Amniotic stem cell (primary cell): ENCODE measurements at regions not wholly inside any gene's neighbourhood (a gene's known extent, or its start where the extent isn't known, plus 50 kb on each side); places are given as distances from the start of the nearest gene placed in this dataset.

Source experiments
- DNase-seq: peaks from one replicate; lab custom pipeline; 2025; lab: John Stamatoyannopoulos, UW

- DNase-seq, result no peak
Observed at GRCh38 chr11:92536883-92537282, 312.3 kb downstream of the FAT3 start.

- DNase-seq, result no peak
Observed at GRCh38 chr11:92540096-92540495, 315.5 kb downstream of the FAT3 start.

- no peak for DNase-seq
Observed at GRCh38 chr11:92545906-92546471, 321.4 kb downstream of the FAT3 start.

- DNase-seq, result no peak
Observed at GRCh38 chr11:92546603-92547002, 322.0 kb downstream of the FAT3 start.

GRCh38 chr11:92550411-92550810 lies 325.8 kb downstream of the FAT3 start:
- no peak for DNase-seq

GRCh38 chr11:92550871-92551270 lies 326.3 kb downstream of the FAT3 start:
- no peak for DNase-seq

- no peak for DNase-seq
Observed at GRCh38 chr11:92552942-92553341, 328.3 kb downstream of the FAT3 start.

- no peak for DNase-seq
Observed at GRCh38 chr11:92554688-92555087, 330.1 kb downstream of the FAT3 start.

- DNase-seq, result no peak
Observed at GRCh38 chr11:92556431-92556830, 331.8 kb downstream of the FAT3 start.

- no peak for DNase-seq
Observed at GRCh38 chr11:92557879-92558278, 333.3 kb downstream of the FAT3 start.

GRCh38 chr11:92558323-92558722 lies 333.7 kb downstream of the FAT3 start:
- no peak for DNase-seq

- no peak for DNase-seq
Observed at GRCh38 chr11:92569726-92570125, 345.1 kb downstream of the FAT3 start.

GRCh38 chr11:92572559-92572958 lies 347.9 kb downstream of the FAT3 start:
- DNase-seq, result no peak

- no peak for DNase-seq
Observed at GRCh38 chr11:92576315-92576714, 351.7 kb downstream of the FAT3 start.

- DNase-seq, result no peak
Observed at GRCh38 chr11:92580908-92581307, 356.3 kb downstream of the FAT3 start.

- no peak for DNase-seq
Observed at GRCh38 chr11:92588393-92588792, 363.8 kb downstream of the FAT3 start.

- no peak for DNase-seq
Observed at GRCh38 chr11:92589512-92589911, 364.9 kb downstream of the FAT3 start.

GRCh38 chr11:92591521-92591920 lies 366.9 kb downstream of the FAT3 start:
- DNase-seq, result no peak

- DNase-seq, result no peak
Observed at GRCh38 chr11:92594251-92594650, 369.6 kb downstream of the FAT3 start.

GRCh38 chr11:92595052-92595451 lies 370.4 kb downstream of the FAT3 start:
- DNase-seq, result no peak

- DNase-seq, result no peak
Observed at GRCh38 chr11:92596596-92597317, 372.1 kb downstream of the FAT3 start.

- no peak for DNase-seq
Observed at GRCh38 chr11:92601048-92601447, 368.4 kb upstream of the MTNR1B start.

GRCh38 chr11:92605667-92606066 lies 363.8 kb upstream of the MTNR1B start:
- no peak for DNase-seq
